GM18507 (cell line): ENCODE measurements at regions not wholly inside any gene's neighbourhood (a gene's known extent, or its start where the extent isn't known, plus 50 kb on each side); places are given as distances from the start of the nearest gene placed in this dataset.

Experiments used
- DNase-seq: peaks from one replicate; pipeline ENCODE4 v3.0.0; 2011; ENCODE audit warnings: low read depth; ENCODE audit not compliant: insufficient read length; ENCODE audit errors: extremely low spot score
- FAIRE-seq: peaks from 2 replicates; lab custom pipeline; 2011; peaks lifted over from hg19 to GRCh38; lab: Jason Lieb, UNC

DNA sequence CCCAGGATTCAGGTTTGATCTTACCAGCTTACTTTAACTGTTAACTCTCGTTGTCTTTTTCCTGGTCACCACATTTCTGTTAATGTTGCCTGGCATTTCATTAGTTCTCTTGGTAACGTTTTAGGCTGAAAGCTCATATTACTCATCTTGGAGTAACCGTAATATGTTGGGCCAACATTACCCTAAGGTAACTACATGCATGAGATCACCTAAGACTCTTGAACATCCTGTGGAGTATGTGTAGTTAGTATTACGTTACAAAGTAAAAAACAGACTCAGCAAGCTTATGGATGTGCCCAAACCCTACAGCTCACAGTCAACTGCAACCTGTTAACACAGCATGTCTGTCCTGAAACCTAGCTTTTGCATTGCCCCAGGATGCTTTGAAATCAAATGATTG lies 203.3 kb upstream of the HS3ST1 start:
- no peak for DNase-seq
- FAIRE-seq, result no peak

DNA sequence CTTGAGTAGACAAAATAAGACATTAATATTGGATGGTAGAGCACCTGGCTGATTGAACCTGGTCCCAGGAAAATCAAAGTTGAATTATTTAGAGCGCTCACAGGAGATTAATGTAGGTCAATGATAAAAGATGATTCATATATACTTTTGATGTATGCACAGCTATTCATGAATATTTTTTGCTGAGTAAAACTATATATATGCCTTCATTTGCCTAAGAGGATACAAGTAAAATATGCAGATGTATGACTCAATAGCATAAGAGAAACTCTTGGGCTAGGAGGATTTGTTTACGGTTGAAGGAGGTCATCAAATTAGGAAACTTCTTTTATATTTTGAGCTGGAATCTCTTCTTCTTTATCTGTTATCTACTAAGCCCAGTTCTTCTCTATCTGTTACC lies 202.7 kb upstream of the HS3ST1 start:
- DNase-seq (no peak), FAIRE-seq (no peak)

DNA sequence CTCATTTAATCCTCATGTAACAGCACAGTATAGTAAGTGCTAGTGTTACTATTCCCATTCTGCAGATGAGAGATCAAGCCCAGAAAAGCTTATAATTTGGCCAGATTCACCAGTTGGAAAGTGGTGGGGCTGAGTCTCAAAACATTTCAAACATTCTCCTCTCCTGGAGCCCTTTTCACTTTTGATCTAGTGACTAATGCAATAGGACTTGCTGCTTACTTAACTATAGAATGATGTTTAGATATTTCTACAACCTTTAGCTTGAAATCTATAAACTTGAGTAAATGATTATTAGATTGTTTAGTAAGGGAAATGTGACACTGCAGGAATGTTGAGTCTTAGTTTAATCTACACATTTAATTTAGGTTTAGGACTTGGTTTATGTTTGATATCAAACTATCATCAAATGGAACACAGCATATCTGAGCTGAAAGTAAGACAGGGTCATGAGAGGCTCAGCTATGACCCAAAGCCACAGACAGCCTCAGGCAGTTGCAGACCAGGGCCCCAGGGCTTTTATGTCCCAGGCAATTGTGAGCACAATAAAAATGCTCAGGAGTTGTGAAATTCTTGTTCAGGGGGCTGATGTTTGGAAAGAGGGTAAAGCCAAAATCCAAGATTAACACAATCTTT lies 199.5 kb upstream of the HS3ST1 start:
- no peak for DNase-seq

DNA sequence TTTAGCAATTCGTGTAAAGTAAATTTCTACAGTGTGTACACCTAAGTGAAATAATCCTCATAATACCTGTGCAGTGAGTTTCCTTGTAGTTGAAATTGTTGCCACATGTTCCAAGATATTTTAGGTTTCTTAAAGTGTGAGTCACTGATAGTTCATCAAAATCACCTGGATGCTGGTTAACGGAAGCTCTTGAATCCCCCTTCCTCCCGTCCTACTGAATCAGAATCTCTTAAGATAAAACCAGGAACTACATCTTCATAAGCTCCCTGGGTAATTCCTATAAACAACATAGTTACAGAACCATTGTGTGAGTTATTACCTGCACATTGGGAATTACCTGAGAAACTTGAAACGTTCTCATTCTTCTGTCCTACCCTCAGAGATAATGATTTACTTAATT lies 197.4 kb upstream of the HS3ST1 start:
- FAIRE-seq (no peak), DNase-seq (no peak)

More for the DNA sequence above, 199.5 kb upstream of the HS3ST1 start:
- no peak for FAIRE-seq

DNA sequence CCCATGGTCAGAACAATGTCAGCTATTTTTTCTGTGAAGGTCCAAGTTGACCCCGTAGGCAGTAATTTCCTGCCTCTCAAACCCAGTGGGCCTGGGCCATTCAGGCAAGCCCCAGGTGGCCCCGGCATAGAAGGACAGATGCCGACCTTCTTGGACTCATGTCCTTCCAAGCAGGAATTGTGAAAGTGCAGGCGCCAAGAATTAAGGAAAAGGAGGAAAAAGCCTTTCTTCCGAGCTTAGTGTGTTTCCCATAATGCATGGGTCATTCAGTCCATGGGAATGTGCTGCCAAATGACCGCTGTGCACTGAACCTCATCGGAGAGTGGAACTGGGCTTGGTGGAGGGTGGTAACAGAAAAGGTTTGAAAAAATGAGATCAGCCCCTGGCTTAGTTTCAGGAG lies 196.5 kb upstream of the HS3ST1 start:
- FAIRE-seq, result no peak
- no peak for DNase-seq

DNA sequence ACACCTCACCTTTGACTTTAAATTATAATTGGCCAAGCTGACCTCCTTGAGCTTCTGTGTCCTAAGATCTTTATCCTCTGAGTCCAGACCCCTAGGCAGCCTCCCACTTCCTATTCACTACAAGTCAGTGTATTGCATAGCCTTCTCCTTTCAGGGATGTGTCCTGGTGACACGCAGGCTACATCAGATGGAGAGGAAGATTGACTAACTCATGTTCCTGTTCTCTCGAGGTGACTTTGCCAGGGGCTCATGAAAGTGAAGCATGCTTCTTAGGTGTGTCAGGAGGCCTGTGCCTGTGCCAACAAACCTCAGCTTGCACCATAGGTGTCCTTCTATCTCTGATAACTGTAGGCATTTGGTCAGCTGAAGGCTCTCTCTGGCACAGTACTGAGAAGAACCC lies 195.7 kb upstream of the HS3ST1 start:
- FAIRE-seq, result no peak
- DNase-seq, result no peak

DNA sequence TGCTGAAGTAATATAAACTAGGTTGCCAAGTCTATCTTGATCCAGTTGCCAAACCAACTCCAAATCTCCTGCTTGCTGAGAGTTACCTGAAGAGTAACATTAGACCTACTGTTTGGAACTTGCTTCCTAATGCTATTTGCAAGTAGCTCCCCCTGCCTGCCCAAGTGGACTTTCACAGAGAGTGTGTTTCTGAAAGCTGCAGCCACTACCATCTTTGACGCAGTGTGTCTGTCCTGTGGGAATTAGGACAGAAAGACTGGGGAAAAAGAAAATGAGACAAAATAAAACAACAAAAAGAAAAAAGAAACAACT lies 195.0 kb upstream of the HS3ST1 start:
- no peak for FAIRE-seq
- no peak for DNase-seq

DNA sequence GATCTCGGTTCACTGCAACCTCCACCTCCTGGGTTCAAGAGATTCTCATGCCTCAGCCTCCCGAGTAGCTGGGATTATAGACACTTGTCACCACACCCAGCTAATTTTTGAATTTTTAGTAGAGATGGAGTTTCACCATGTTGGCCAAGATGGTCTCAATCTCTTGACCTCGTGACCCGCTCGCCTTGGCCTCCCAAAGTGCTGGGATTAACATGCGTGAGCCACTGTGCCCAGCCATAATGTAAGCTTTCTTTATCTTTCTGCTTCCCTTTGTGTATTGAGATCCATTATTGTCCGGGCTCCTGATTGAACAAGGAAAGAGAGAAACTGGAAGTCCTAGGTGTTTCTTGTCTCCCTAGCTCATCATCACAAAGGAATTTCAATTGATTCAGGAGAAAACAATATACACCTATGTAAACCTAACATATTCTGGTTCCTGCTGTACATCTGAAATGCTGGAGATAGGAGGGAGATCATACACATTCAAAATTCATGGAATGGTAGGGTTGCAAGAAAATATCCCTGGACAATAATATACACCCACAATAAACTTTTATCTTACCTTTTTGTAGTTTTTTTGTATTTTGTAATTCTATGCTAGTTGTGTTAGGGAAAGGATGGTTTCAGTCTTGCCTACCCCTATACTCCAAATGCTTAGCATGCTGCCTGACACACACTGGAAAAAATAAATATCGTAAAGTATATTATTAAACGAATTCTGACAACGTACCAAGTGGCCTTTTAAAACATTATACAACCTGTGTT lies 194.4 kb upstream of the HS3ST1 start:
- no peak for DNase-seq
- no peak for FAIRE-seq

DNA sequence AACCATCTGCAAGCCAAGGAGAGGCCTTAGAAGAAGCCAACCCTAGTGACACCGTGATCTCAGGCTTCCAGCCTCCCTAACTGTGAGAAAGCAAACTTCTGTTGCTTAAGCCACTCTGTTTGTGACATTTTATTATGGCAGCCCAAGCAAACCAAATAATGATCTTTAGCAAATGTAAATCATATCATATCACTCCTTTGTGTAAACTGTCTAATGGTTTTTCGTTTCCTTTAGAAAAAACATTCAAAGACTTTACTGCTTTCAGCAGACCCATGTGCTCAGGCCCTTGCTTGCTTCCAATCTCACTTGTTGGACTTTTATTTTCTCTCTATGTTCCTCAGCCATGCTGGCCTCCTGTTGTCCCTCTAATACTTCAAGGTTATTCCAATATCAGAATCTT lies 192.2 kb upstream of the HS3ST1 start:
- no peak for FAIRE-seq
- DNase-seq, result no peak

DNA sequence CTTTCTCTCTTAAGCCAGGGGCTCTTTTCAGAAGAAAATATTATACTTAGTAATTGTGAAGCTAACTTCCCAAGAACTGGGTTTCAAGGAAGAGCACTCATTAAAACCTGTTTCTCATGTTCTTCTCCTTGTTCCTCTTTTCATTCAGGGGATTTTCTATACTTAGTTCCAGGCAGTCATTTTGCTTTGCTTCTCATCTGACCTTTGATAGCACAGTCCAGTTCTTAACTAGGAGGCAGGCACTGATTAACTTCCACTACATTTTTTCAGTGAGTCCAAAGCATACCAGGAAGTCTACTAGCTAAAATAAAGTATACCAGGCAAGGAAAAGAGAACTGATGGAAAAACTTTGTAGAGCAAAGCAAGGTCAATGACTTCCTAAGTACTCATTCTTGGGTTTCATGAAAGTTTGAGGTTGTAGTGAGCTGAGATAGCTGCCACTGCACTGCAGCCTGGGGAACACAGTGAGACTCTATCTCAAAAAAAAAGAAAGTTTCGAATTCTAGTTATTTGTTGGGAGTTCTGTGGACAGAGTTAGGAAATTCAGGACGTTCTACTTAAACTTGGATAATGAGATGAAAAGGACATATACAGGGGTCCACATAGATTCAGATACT lies 190.1 kb upstream of the HS3ST1 start:
- DNase-seq (no peak), FAIRE-seq (no peak)

DNA sequence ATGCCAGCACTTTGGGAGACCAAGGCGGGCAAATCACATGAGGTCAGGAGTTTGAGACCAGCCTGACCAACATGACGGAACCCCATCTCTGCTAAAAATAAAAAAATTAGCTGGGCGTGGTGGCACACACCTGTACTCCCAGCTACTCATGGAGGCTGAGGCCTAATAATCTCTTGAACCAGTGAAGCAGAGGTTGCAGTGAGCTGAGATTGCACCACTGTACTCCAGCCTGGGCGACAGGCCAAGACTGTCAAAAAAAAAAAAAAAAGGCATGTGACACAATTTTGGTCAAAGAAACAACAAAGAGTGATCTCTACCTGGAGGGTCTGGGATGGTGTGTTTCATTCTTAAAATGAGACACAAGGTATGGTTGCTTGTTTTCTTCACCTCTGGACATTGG lies 188.2 kb upstream of the HS3ST1 start:
- no peak for FAIRE-seq
- no peak for DNase-seq

DNA sequence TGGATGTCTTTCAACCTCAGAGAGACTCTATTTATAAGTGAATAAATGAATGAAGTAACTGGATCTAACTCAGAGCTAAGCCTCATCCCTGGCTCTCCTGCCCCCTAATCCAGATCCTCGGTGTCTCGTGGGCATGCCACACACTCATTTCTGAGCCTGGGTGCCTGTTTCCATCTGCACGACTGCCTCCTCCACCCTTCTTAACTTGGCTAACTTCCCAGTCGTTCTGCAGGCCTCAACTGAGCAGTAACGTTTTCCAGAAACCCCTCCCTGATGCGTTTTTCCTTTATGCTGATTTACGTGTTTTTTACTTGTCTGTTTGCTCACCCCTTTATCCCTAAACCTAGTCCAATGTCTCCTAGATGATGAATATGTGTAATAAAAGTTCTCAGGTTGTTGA lies 186.9 kb upstream of the HS3ST1 start:
- FAIRE-seq, result no peak
- no peak for DNase-seq

DNA sequence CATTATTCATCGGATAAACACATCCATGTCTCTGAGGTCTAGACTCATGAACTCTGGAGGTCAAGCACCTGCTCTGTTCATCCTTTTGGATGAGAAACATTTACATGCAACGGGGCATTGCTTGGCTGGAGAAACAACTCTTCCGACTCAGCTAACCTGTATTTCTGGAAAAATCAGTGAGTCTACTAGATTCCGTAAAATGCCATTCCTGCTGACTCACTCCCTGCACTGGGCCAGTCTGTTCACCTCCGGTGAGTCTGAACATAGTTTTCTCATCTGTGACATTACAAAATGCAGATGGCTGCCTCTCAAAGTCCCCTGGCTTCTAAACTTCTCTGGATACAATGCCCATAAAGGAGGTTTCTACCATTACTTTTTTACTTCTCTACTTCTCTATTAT lies 185.7 kb upstream of the HS3ST1 start:
- no peak for FAIRE-seq
- no peak for DNase-seq

DNA sequence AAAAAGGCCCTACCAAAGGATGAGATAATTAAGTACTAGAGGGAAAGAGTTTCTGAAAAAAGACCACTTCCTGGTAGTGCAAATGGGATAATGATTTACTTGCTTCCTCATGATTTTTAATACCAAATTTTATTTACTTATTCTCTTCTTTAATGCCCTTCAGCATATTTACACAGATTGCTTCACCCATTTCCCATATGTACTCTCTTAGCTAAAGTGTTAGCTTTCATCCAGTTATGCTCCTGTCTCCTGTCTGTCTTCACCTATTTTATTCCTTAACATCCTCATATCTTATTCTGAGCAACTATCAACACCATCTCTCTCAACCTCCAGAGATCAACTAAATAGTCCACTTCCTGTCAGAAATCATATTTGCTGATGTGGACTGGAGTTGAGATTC lies 183.2 kb upstream of the HS3ST1 start:
- FAIRE-seq (no peak), DNase-seq (no peak)

DNA sequence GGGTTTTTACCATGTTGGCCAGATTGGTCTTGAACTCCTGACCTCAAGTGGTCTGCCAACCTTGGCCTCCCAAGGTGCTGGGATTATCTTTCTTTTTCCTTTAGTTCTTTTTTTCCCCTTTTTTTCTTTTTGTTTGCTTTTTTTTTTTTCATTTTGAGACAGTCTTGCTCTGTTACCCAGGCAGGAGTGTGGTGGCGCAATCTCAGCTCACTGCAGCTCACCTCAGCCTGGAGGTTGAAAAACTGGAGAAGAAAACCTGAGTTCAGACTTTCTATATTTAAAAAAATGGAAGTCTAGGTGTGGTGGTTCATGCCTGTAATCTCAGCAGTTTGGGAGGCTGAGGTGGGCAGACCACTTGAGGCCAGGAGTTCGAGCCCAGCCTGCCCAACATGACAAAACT lies 181.1 kb upstream of the HS3ST1 start:
- FAIRE-seq (no peak), DNase-seq (no peak)

DNA sequence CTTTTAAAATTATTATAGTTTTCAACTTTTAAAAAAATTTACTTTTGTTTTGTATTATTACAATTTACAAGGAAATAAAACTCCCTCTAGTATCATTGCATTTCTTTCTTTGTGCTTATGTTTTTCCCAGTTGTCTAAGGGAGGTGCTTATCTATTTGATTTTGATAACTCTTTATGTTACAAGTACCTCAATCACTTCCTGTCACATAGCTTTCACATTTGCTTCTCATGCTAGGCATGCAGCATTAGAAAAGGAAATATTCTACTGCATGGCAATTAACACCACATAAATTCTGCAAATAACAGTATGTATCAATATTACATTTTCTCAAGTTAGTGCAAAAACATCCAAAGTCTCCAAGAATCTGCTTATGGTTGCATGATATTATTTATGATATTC lies 180.3 kb upstream of the HS3ST1 start:
- DNase-seq, result no peak
- no peak for FAIRE-seq

DNA sequence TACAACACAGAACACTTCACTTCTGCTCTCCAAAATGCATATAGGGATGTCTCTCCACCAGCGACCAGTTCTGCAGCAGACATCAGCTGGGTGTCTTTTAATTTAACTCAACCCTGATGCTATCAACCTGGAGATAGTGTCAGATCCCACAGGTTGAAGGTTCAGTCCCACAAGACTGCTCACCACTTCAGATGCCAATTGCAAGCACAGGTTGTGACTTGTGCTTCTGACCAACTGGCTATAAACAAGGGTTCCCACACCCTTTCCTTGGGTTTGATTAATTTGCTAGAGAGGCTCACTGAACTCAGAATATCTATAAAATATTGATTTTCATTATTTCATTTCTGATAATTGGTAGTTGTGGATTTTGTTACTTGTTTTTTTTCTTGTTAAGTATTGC lies 177.4 kb upstream of the HS3ST1 start:
- FAIRE-seq, result no peak
- no peak for DNase-seq

DNA sequence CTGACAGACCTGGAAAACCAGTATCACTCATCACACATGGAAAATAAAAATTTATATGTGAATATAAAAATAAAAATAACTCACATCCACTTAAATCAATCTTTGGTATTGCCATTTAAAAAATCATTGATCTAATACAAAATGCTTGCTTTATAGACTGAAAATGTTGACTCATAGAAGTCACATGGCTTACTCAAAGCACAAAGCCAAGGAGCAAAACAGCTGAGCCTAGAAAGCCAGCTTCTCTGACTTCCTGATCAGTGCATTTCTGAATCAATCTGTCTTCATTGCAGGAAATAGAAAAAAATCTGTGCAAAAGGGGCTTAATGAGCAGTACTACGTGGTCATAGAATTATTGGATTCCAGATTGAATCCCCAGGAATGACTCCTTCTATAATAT lies 176.9 kb upstream of the HS3ST1 start:
- DNase-seq (no peak), FAIRE-seq (no peak)

DNA sequence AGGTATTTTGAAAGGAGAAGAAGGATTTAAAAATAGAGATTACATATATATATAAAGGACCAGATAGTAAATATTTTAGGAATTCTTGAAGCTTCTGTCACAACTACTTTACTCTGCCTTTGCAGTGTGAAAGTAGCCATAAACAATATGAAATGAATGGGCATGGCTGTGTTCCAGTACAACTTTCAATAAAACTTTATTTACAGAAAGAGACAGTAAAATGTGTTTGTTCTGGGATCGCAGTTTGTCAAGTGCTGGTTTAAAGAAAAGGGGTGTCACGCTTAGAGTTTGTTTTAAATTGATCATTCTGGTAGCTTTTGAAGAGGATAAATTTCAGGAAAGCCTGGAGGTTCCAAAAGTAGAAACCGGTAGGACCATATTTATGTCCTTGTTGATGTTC lies 176.1 kb upstream of the HS3ST1 start:
- FAIRE-seq (no peak), DNase-seq (no peak)

DNA sequence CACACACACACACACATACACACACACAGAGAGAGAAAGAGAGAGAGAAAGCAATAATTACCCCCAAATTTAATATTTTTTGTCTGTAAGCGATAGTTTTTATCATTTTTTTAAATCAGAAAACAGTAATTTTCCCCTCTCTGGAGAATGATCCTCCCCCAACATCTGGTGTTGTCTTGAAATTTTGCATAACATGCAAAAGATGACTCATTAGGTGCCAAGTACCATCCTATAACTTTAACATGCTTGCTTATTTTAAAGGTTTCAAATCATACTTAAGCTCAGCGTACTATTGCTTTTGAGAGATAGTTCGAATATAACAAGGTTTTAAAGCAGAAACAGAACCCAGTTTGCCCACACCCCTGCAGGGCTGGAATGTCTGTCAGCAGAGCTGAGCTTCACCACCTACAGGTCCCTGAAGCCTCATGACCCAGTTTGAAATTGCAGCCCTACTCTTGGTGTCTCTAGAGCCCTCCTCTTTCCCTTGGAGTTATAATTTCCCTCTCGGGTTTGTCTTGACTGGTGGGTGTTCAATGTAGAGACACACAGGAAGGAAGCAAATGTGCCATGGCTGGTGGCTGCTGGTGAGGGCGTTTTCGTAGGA lies 175.0 kb upstream of the HS3ST1 start:
- no peak for FAIRE-seq

More for the DNA sequence above, 175.0 kb upstream of the HS3ST1 start:
- no peak for DNase-seq
